ENCODE measurements at regions not wholly inside any gene's neighbourhood (a gene's known extent, or its start where the extent isn't known, plus 50 kb on each side); places are given as distances from the start of the nearest gene placed in this dataset.
A peak's percentile ranks its signal among the peaks of the same experiment; 100 is the strongest.

DNA sequence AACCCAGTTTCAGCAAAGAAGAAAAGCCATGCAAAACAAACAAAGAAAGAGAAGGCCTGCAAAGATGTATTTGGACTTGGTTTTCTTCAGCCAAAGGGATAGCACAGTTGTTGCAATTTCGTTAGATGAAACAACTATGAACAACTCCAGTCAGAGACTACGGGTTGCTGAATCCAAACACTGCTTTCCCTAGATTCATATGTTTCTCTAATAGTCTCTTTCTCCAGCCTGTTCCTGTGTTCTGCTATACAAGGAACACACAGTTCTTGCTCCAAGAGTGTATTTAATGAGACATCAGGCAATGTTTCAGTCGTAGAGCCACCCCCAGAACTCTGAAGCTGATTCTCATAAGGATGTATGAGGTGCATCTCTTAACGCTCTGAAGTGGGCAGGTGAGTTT is 162.5 kb upstream of the TBL1X start:
- DNase-seq (ENCODE audit: low read depth) = no peak
- TF ChIP-seq, protein P1, sequence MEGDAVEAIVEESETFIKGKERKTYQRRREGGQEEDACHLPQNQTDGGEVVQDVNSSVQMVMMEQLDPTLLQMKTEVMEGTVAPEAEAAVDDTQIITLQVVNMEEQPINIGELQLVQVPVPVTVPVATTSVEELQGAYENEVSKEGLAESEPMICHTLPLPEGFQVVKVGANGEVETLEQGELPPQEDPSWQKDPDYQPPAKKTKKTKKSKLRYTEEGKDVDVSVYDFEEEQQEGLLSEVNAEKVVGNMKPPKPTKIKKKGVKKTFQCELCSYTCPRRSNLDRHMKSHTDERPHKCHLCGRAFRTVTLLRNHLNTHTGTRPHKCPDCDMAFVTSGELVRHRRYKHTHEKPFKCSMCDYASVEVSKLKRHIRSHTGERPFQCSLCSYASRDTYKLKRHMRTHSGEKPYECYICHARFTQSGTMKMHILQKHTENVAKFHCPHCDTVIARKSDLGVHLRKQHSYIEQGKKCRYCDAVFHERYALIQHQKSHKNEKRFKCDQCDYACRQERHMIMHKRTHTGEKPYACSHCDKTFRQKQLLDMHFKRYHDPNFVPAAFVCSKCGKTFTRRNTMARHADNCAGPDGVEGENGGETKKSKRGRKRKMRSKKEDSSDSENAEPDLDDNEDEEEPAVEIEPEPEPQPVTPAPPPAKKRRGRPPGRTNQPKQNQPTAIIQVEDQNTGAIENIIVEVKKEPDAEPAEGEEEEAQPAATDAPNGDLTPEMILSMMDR (conservative IDR thresholded peaks at IDR 0.05; ENCODE audit: low read depth, low read length) = no peak
- H3K4me3 ChIP-seq (ENCODE audit: low read length) = no peak overlapping the region

DNA sequence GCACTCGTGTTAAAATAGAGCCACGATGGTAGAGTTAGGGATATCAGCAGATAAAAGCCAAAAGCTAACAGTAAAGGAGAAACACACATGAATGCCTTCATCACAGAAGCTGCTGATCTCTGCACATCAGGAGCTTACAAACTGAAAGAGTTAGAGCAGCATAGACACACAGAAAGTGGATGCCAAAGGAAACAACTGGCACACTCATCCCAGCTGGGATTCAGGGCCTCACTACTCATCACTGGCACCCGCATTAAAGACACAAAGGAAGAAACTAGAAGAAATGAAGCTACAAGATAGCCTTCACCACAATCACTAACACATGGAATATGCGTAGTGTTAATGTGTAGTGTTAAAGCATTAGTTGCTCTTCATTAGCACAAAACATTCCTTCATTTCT is 156.4 kb upstream of the TBL1X start:
- DNase-seq (ENCODE audit: low read depth) = no peak
- no peak overlapping the region for H3K4me3 ChIP-seq (ENCODE audit: low read length)
- TF ChIP-seq, protein P1 (conservative IDR thresholded peaks at IDR 0.05; ENCODE audit: low read depth, low read length) = no peak

DNA sequence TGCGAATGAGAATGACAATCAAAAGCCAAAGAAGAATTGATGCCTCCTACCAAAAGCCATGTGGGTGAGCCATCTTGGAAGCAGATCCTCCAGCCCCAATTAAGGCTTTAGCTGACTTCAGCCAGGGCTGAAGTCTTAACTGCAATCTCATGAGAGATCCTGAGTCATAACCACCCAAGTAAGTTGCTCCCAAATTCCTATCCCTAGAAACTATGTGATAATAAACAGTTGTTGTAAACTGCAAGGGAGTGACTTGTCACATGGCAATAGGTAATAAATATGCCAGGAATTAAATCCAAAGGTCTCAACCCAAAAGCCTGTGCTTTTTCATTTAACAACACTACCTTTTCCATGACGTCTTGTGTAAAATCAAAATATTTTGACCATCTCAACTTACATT is 154.2 kb upstream of the TBL1X start:
- peak; percentile 70 for DNase-seq (ENCODE audit: low read depth)
- no peak overlapping the region for H3K4me3 ChIP-seq (ENCODE audit: low read length)
- TF ChIP-seq, protein P1 (conservative IDR thresholded peaks at IDR 0.05; ENCODE audit: low read depth, low read length) = no peak

DNA sequence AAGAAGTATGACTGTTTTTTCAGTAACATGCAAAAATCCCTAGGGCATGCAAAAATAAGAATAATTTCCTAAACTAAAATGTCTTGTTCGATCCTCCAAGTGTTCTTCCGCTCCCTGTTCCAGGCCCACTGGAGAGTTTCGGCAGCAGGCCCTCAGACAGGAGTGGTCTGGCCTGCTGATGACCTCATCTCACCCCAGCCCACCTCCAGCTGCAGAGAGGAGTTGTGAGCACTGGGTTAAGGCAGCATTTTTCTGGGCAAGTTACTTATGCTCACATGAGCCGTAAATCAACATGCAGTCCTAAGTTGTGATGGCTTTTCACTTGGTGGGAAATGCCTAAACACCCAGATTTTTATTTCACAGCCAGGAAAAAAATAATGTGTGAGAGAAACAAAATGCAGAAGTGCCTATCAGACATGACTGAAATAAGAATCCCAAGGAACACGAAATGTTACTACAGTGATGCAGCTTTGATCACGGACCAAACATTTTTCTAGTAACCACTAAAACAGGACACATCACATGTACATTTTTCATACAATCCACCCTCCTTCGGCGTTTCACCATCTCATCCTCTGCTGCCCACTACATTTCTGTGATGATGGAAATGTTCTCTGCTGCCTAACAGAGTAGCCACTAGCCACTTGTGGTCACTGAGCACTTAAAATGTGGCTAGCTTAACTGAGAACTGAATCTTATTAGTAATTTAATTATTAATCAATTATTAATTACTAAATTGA is 153.3 kb upstream of the TBL1X start:
- no peak for DNase-seq (ENCODE audit: low read depth)
- TF ChIP-seq, protein P1 (conservative IDR thresholded peaks at IDR 0.05; ENCODE audit: low read depth, low read length) = no peak
- H3K4me3 ChIP-seq (ENCODE audit: low read length) = no peak overlapping the region

DNA sequence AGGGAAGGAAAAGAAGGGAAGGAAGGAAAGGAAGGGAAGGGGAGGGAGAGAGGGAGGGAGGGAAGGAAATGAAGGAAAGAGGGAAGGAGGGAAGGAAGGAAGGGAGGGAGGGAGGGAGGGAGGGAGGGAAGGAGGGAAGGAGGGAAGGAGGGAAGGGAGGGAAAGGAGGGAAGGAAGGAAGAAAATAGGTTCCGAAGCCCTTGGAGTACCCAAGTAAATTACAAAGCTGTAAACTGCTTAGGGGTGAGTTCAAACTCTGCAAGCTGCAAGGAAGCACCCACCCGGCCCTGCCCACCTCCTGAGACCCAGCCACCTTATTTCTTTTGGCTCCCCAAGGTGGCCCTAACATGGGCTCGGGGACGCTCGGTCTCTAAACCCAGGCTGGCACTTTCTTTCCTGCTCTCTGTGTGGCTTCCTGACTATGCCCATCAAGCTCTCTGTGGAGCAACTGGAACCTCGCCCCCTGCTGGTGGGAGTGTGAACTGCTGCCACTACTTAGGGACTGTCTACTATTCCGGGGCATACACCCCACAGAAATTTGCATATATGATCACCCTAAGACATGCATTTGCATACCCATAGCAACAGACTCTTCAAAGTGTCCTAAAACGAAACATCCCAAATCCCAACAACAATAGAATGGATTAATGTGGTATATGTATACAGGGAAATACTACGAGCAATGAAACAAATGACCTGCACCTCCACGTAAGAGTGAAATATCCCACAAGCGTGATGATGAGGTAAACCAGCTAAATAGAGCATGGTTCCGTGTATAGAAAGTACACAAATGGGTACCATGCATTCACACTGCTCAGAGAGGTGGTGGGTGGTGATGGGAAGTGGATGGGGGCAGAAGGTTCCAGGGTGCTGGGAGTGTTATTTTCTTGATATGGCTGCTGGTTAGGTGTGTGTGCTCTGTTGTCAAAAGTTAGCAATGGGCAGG is 151.7 kb upstream of the TBL1X start:
- TF ChIP-seq, protein P1 (conservative IDR thresholded peaks at IDR 0.05; ENCODE audit: low read depth, low read length) = peak; percentile 66
- no peak overlapping the region for H3K4me3 ChIP-seq (ENCODE audit: low read length)
- DNase-seq (ENCODE audit: low read depth) = no peak

DNA sequence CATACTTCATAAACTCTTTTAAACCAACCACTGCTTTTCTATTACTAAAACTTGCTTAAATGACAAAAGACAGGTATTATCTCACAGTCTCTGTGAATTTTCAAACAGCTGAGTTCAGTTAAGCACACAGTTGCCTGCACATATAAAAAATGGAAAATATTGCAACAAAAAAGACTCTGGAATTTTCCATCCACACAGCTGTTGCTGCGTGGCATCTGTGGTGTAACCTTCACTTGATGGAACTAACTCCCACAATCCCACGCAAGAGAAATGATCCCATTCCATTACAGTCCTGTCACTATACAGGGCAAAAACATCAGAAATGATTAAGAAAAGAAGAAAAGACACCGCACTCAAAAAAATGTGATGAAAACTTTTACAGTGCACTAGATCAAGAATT is 149.8 kb upstream of the TBL1X start:
- H3K4me3 ChIP-seq (ENCODE audit: low read length) = no peak overlapping the region

More for the DNA sequence above, 149.8 kb upstream of the TBL1X start:
- TF ChIP-seq, protein P1 (conservative IDR thresholded peaks at IDR 0.05; ENCODE audit: low read depth, low read length) = no peak
- DNase-seq (ENCODE audit: low read depth) = no peak
